Gastrocnemius medialis (tissue), 4 donors: ENCODE measurements at regions not wholly inside any gene's neighbourhood (a gene's known extent, or its start where the extent isn't known, plus 50 kb on each side); places are given as distances from the start of the nearest gene placed in this dataset.

Source experiments
- CTCF ChIP-seq, 5 experiments: fragments of 450-650 bp in 3 of 5; fragments of 200-600 bp in 2 of 5; sonication (generic) in 2 of 5; IDR thresholded peaks in 4 of 5; conservative IDR thresholded peaks in 1 of 5; 1 replicate in 4 of 5; 2 replicates in 1 of 5; pipeline ENCODE4 v1.5.1; 2016 to 2019; ENCODE audit warnings: antibody characterized with exemption in 5 of 5, mild to moderate bottlenecking in 3 of 5, moderate library complexity in 3 of 5
- POLR2A ChIP-seq, 2 donors: fragments of 450-650 bp; IDR thresholded peaks; one replicate each; pipeline ENCODE4 v1.6.1; 2017; ENCODE audit warnings: antibody characterized with exemption in 2 of 2, mild to moderate bottlenecking in 2 of 2, moderate library complexity in 2 of 2

GRCh38 chr10:125221716-125222115, 61.4 kb upstream of the CTBP2 start:
- TF ChIP-seq CTCF (IDR thresholded peaks at IDR 0.05 in 4 of 5, conservative IDR thresholded peaks at IDR 0.05 in 1 of 5) (no peak), POLR2A (IDR thresholded peaks at IDR 0.05) (no peak)
